OCI-LY7 (cell line): ENCODE measurements at regions not wholly inside any gene's neighbourhood (a gene's known extent, or its start where the extent isn't known, plus 50 kb on each side); places are given as distances from the start of the nearest gene placed in this dataset.

Source experiments
- EZH2phosphoT487 ChIP-seq: fragments of 200-600 bp; sonication (generic); IDR thresholded peaks from 2 replicates; pipeline ENCODE4 v1.6.1; 2018; ENCODE audit warnings: low read depth, borderline replicate concordance, mild to moderate bottlenecking, mixed run types, antibody characterized with exemption, low read length, moderate library complexity, mixed read lengths
- TF ChIP-seq, protein P1 (sequence below): fragments of 200-600 bp; sonication (generic); conservative IDR thresholded peaks from 2 replicates; pipeline ENCODE4 v1.5.1; 2014; ENCODE audit warnings: mild to moderate bottlenecking, antibody characterized with exemption, low read length, moderate library complexity, mixed read lengths

DNA sequence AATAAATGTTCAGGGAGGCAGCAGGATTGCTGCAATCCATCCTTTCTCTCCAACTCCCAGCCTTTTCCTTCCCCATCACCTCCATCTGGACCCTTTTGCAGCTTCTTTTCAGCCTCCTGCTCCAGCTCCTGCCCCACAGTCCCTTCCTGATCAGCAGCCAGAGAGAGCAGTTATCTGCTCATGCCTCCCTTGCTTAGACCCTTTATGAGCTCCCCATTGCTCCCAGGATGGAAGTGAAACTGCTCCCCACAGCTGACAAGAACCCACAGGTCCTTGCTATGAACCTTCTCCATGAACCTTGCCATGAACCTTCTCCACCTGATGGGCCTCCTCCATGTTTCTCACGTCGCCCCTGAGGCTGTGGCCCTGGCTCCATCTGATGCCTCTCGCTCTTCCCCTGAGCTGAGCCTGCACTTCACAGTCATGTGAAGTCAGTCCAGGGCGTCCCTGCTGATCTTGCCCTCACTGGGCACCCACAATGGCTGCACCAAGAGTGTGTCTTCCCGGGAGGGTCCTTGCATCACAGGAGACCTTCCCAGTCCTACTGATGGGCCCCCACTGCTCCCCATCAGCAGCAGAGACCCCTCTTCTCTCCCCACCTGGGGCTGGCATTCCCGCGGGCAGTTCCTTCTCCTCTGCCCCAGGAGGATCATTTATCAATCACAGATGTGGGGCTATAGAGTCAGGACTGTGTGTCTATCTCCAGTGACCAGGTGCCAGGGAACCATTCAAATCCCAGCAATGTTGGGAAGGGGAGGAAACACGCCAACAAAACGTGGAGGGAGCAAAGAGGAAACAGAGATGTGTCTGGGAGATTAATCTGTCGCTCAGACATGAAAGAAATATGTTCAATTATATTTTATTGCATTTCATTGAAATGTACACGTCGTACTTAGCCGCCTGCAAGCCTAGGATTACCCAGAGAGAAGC is 73.1 kb downstream of the MATN1 start:
- TF ChIP-seq, protein P1, sequence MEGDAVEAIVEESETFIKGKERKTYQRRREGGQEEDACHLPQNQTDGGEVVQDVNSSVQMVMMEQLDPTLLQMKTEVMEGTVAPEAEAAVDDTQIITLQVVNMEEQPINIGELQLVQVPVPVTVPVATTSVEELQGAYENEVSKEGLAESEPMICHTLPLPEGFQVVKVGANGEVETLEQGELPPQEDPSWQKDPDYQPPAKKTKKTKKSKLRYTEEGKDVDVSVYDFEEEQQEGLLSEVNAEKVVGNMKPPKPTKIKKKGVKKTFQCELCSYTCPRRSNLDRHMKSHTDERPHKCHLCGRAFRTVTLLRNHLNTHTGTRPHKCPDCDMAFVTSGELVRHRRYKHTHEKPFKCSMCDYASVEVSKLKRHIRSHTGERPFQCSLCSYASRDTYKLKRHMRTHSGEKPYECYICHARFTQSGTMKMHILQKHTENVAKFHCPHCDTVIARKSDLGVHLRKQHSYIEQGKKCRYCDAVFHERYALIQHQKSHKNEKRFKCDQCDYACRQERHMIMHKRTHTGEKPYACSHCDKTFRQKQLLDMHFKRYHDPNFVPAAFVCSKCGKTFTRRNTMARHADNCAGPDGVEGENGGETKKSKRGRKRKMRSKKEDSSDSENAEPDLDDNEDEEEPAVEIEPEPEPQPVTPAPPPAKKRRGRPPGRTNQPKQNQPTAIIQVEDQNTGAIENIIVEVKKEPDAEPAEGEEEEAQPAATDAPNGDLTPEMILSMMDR = no peak
- no peak for TF ChIP-seq EZH2phosphoT487
